Cardiac fibroblast (primary cell): ENCODE measurements at regions not wholly inside any gene's neighbourhood (a gene's known extent, or its start where the extent isn't known, plus 50 kb on each side); places are given as distances from the start of the nearest gene placed in this dataset.
"Not testable (repeated sequence)": the region's sequence is repeated elsewhere in the genome, so short reads cannot be mapped to it uniquely, and the experiment has no call there.

Experiments used
- DNase-seq, 2 donors: peaks; one replicate each; pipeline versions ENCODE4 v3.0.0 to v3.0.0-alpha.2; 2010; ENCODE audit warnings: low read depth in 2 of 2
- H3K4me3 ChIP-seq, 2 donors: replicated peaks in 1 of 2; 1 replicate in 1 of 2; 2 replicates in 1 of 2; pipeline ENCODE4 v1.5.1; 2011; ENCODE audit warnings: low read depth in 2 of 2, low read length in 2 of 2, mild to moderate bottlenecking in 2 of 2, moderate library complexity in 1 of 2
- TF ChIP-seq, protein P1 (sequence below): IDR thresholded peaks from one replicate; pipeline ENCODE4 v1.5.1; 2011; ENCODE audit warnings: low read depth, mild to moderate bottlenecking, low read length, inconsistent platforms

GRCh38 chr5:12668564-12668963, 764.3 kb upstream of the CTNND2 start:
- TF ChIP-seq, protein P1, sequence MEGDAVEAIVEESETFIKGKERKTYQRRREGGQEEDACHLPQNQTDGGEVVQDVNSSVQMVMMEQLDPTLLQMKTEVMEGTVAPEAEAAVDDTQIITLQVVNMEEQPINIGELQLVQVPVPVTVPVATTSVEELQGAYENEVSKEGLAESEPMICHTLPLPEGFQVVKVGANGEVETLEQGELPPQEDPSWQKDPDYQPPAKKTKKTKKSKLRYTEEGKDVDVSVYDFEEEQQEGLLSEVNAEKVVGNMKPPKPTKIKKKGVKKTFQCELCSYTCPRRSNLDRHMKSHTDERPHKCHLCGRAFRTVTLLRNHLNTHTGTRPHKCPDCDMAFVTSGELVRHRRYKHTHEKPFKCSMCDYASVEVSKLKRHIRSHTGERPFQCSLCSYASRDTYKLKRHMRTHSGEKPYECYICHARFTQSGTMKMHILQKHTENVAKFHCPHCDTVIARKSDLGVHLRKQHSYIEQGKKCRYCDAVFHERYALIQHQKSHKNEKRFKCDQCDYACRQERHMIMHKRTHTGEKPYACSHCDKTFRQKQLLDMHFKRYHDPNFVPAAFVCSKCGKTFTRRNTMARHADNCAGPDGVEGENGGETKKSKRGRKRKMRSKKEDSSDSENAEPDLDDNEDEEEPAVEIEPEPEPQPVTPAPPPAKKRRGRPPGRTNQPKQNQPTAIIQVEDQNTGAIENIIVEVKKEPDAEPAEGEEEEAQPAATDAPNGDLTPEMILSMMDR, result no peak
- no peak overlapping the region for H3K4me3 ChIP-seq
- no peak for DNase-seq

DNA sequence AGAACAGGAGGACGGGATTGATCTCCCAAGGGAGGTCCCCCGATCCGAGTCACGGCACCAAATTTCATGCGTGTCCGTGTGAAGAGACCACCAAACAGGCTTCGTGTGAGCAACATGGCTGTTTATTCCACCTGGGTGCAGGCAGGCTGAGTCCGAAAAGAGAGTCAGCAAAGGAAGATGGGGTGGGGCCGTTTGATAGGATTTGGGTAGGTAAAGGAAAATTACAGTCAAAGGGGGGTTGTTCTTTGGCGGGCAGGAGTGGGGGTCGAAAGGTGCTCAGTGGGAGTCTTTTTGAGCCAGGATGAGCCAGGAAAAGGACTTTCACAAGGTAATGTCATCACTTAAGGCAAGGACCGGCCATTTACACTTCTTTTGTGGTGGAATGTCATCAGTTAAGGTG, 763.6 kb upstream of the CTNND2 start:
- H3K4me3 ChIP-seq, result not testable (repeated sequence)

GRCh38 chr5:12665772-12666171, 761.5 kb upstream of the CTNND2 start:
- DNase-seq, H3K4me3 ChIP-seq: not testable (repeated sequence)

More for the DNA sequence above, 763.6 kb upstream of the CTNND2 start:
- DNase-seq, result not testable (repeated sequence)

- no peak for DNase-seq
- TF ChIP-seq, protein P1, result no peak
- H3K4me3 ChIP-seq, result no peak overlapping the region
Observed at GRCh38 chr5:12662545-12663314, 758.5 kb upstream of the CTNND2 start.

GRCh38 chr5:12661617-12662370, 757.5 kb upstream of the CTNND2 start:
- no peak for DNase-seq
- TF ChIP-seq, protein P1, result no peak
- no peak overlapping the region for H3K4me3 ChIP-seq

- not testable (repeated sequence) for DNase-seq, H3K4me3 ChIP-seq
Observed at GRCh38 chr5:12660279-12661107, 756.2 kb upstream of the CTNND2 start.

DNA sequence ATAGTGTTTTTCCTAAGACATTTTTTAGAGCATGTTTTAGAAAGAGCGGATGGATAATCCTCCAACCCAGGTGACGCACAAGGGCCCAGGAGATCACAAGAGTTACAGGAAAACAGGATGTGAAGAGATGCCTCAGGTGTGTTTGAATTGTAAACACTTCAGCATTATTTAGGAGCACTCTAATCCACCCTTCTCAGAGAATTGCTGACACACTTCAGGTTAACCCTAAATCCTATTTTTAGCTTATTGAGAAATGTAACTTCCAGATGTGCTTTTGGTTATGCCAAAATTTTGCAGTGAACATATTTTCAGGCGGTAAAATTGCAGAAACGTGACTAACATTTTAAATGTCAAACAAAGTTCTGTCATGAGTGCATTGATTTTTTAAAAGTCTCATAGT, 755.4 kb upstream of the CTNND2 start:
- TF ChIP-seq, protein P1, result no peak

GRCh38 chr5:12658871-12659446, 754.7 kb upstream of the CTNND2 start:
- TF ChIP-seq, protein P1, result no peak
- H3K4me3 ChIP-seq, result no peak overlapping the region
- no peak for DNase-seq

More for the DNA sequence above, 755.4 kb upstream of the CTNND2 start:
- no peak for DNase-seq
- H3K4me3 ChIP-seq, result no peak overlapping the region

DNA sequence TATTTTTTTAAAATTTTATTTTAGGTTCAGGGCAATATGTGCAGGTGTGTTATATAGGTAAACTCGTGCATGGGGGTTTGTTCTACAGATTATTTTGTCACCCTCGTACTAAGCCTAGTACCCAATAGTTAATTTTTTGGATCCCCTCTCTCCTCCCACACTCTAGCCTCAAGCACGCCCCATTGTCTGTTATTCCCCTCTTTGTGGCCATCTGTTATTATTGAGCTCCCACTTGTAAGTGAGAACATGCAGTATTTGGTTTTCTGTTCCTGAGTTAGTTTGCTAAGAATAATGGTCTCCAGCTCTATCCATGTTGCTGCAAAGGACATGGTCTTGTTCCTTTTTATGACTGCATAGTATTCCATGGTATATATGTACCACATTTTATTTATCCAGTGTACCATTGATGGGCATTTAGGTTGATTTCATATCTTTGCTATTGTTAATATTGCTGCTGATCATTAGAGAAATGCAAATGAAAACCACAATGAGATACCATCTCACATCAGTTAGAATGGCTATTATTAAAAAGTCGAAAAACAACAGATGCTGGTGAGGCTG, 753.7 kb upstream of the CTNND2 start:
- not testable (repeated sequence) for H3K4me3 ChIP-seq, DNase-seq
